ENCODE measurements at regions not wholly inside any gene's neighbourhood (a gene's known extent, or its start where the extent isn't known, plus 50 kb on each side); places are given as distances from the start of the nearest gene placed in this dataset.

DNA sequence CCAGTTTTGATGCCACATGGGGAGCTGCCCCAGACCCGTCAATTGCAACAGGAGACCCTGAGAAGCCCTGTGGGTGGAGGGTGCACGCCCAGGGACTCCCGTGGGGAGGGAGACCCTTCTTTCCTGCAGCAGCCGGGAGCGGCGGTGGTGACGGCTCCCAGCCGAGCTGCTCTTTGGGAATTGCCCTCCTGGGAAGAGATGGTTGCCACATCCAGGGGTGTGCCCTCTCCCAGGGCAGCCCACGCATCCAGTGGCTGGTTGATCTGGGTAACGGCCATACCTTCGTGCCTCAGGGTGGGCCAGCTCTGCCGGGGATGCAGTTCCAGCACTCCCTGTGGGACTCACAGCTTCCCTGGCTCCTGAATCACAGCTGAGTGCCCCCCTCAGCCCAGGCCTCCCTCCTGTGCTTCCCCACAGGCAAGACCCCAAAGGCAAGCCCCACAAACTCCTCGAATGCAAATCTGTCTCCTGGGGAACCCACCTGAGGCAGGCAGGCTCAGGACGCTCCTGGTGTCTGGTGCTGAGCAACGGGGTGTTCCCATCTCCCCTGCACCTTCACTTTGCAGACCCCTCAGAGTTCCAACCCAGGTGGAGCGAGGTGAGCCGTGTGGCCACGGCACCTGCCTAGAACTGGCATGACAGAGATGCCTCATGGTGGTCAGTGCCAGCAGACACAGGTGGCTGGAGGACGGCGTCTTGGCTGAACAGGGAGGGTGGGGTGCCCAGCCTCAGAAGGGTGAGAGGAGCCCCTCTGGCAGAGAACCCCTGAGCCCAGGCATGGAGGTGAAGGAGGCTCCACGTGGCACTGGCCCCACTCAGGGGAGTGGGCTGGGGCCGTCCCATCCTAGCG lies 1027.4 kb downstream of the BRD1 start:
- TF ChIP-seq ZNF214 (tag by site-specific recombination; IDR thresholded peaks at IDR 0.05; ENCODE audit: borderline replicate concordance) (no peak), CTCF (tag by site-specific recombination; IDR thresholded peaks at IDR 0.05) (no peak), ZNF529 (tag by site-specific recombination; IDR thresholded peaks at IDR 0.05; ENCODE audit: insufficient replicate concordance) (no peak), ZNF292 (tag by site-specific recombination; IDR thresholded peaks at IDR 0.05; ENCODE audit: borderline replicate concordance, low read depth) (no peak), ZBTB6 (tag by site-specific recombination; IDR thresholded peaks at IDR 0.05) (no peak), ZNF133 (tag by site-specific recombination; IDR thresholded peaks at IDR 0.05) (no peak), ZNF639 (tag by site-specific recombination; IDR thresholded peaks at IDR 0.05) (no peak), WT1 (tag by site-specific recombination; IDR thresholded peaks at IDR 0.05) (no peak), MEIS1 (CRISPR knock-in tag; IDR thresholded peaks at IDR 0.05; ENCODE audit: borderline replicate concordance) (no peak), KLF16 (tag by site-specific recombination; IDR thresholded peaks at IDR 0.05) (no peak), PATZ1 (tag by site-specific recombination; IDR thresholded peaks at IDR 0.05) (no peak), ZNF501 (tag by site-specific recombination; IDR thresholded peaks at IDR 0.05) (no peak), ZNF354C (tag by site-specific recombination; IDR thresholded peaks at IDR 0.05; ENCODE audit: borderline replicate concordance, low read depth) (no peak)
- TF ChIP-seq, protein P1, sequence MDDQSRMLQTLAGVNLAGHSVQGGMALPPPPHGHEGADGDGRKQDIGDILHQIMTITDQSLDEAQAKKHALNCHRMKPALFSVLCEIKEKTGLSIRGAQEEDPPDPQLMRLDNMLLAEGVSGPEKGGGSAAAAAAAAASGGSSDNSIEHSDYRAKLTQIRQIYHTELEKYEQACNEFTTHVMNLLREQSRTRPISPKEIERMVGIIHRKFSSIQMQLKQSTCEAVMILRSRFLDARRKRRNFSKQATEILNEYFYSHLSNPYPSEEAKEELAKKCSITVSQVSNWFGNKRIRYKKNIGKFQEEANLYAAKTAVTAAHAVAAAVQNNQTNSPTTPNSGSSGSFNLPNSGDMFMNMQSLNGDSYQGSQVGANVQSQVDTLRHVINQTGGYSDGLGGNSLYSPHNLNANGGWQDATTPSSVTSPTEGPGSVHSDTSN (CRISPR knock-in tag; IDR thresholded peaks at IDR 0.05), result no peak
